GM10266 (cell line): ENCODE measurements at regions not wholly inside any gene's neighbourhood (a gene's known extent, or its start where the extent isn't known, plus 50 kb on each side); places are given as distances from the start of the nearest gene placed in this dataset.

ENCODE experiments used
- DNase-seq: peaks from one replicate; pipeline ENCODE4 v3.0.0; 2012; ENCODE audit errors: extremely low spot score
- TF ChIP-seq, protein P1 (sequence below): IDR thresholded peaks from 2 replicates; pipeline ENCODE4 v1.5.1; 2012; ENCODE audit warnings: mild to moderate bottlenecking, low read depth; ENCODE audit not compliant: control insufficient read depth, insufficient read depth; ENCODE audit errors: missing control alignments

DNA sequence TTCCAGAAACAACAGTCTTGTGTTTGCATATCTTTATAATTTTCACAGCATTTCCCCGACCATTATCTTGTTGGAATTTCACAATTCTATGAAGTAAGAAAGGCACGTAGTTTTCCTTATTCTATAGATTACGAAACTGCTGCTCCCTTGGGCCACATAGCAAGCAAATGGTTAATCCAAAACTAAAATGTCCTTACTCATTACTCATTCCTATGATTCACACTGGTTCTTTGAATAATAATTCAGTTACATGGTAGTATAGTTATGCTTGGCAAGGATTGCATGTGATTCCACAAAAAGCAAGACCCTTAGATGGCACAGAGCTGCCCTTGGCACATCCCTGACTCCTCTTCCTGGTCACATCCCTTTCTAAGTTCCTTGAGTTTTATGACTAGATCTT, 51.2 kb downstream of the OR13H1 start:
- DNase-seq: no peak

DNA sequence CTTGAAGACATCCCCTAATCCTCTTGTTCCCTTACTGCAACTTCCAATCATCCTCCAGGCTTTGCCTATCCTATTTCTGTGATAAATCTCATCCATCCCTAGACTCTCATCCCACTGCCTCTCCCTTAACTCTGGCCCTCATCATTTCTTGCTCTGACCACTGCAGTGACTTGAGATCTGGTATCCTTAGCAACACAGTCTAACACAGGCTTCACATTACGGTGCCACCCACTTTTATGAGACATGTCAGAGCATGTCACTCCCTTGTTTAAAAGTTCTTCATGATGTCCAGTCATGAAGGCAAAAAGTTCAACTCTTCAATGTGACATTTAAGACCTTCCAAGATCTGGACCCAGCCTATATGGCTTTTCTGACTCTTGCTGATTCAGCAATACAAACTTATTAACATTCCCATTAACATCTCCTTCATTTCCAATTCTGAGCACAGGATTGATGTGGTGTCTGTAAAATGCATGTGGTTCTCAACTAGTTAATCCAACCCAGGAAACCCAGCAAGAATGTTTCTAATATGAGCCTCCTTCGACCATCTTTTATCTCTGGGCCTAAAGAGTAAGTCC, 64.0 kb downstream of the OR13H1 start:
- DNase-seq: no peak
- TF ChIP-seq, protein P1, sequence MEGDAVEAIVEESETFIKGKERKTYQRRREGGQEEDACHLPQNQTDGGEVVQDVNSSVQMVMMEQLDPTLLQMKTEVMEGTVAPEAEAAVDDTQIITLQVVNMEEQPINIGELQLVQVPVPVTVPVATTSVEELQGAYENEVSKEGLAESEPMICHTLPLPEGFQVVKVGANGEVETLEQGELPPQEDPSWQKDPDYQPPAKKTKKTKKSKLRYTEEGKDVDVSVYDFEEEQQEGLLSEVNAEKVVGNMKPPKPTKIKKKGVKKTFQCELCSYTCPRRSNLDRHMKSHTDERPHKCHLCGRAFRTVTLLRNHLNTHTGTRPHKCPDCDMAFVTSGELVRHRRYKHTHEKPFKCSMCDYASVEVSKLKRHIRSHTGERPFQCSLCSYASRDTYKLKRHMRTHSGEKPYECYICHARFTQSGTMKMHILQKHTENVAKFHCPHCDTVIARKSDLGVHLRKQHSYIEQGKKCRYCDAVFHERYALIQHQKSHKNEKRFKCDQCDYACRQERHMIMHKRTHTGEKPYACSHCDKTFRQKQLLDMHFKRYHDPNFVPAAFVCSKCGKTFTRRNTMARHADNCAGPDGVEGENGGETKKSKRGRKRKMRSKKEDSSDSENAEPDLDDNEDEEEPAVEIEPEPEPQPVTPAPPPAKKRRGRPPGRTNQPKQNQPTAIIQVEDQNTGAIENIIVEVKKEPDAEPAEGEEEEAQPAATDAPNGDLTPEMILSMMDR: no peak

More for the DNA sequence above, 51.2 kb downstream of the OR13H1 start:
- TF ChIP-seq, protein P1: no peak

GRCh38 chrX:131609480-131609879, 65.6 kb downstream of the OR13H1 start:
- DNase-seq: no peak
- TF ChIP-seq, protein P1: no peak

DNA sequence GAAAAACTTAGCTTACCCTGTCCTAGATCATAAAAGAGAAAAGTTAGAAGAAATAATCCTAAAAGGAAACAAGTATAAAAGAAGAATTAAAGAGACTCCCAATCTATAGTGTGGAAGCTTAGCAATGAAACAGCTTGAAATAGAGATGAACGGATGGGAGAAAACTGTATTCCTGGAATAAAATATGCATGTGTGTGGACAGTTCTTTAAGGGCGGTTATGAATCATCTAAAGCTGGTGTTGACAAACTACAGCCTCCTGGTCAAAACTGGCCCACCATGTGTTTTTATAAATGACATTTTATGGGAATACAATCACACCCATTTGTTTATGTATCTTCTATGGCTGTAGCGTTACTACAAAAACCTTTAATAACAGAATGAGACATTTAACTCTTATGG, 69.4 kb downstream of the OR13H1 start:
- TF ChIP-seq, protein P1: no peak
- no peak for DNase-seq

DNA sequence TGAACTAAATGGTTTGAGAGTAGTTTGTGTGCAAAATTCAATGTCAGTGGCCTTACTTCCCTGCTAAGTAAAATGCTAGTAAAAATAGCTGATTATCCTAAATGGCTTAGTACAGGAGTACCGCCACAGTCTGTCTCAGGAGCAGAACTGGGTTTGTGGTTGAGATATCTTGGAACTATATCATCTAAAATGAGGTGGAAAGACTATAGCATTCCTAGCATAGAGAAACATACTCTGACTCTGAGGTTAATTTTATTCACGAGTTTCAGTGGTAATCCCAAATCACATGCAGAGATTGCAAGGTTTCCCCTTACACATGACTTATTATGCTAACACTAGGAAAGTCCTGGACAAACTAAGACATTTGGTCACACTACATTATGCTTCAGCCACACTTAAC, 70.4 kb downstream of the OR13H1 start:
- TF ChIP-seq, protein P1: no peak
- DNase-seq: no peak

DNA sequence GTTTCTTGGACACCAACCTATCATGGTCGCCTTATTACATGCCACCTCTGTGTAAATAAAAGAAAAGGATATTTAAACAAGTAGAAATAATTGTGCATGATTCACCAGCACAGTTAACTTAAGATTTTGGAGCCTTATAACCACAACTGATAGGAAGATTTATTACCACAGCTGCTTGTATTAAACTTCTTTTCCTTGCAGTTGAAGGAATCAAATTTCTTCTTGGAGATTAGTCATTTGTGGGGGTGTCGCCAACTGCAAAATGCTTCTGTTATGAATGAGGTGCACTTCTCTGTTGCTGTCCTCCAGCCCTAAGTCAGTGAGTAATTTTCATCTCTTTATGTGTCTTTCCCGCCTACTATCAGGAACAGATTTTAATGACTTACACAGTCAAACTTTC, 73.3 kb downstream of the OR13H1 start:
- DNase-seq: no peak

GRCh38 chrX:131621650-131622049, 77.8 kb downstream of the OR13H1 start:
- no peak for DNase-seq
- TF ChIP-seq, protein P1: no peak

More for the DNA sequence above, 73.3 kb downstream of the OR13H1 start:
- TF ChIP-seq, protein P1: no peak
